ENCODE measurements at regions not wholly inside any gene's neighbourhood (a gene's known extent, or its start where the extent isn't known, plus 50 kb on each side); places are given as distances from the start of the nearest gene placed in this dataset.

DNA sequence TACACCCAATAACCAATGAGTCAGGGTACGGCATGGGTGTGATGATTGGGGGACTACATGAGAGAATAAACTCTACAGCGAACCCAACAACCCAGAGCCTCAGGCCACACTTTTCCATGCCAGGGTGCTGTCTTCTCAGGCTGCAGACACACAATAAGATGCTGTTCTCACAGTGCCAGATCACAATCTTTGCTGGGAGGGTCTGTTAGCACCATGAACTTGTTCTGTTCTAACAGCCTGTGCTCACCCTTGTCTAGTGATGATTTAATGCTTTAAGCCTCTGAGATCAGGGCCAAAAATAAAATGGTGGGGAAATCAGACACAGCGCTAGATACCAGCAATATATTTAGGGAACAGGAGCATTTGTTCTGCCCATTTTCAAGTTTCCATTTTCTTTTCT is 621.9 kb upstream of the TBX3 start:
- no peak for ATAC-seq (ENCODE audit: low read depth)
- no peak for DNase-seq
- intact Hi-C loops (cut with micrococcal nuclease), result no loop called here
- TF ChIP-seq, protein P1, sequence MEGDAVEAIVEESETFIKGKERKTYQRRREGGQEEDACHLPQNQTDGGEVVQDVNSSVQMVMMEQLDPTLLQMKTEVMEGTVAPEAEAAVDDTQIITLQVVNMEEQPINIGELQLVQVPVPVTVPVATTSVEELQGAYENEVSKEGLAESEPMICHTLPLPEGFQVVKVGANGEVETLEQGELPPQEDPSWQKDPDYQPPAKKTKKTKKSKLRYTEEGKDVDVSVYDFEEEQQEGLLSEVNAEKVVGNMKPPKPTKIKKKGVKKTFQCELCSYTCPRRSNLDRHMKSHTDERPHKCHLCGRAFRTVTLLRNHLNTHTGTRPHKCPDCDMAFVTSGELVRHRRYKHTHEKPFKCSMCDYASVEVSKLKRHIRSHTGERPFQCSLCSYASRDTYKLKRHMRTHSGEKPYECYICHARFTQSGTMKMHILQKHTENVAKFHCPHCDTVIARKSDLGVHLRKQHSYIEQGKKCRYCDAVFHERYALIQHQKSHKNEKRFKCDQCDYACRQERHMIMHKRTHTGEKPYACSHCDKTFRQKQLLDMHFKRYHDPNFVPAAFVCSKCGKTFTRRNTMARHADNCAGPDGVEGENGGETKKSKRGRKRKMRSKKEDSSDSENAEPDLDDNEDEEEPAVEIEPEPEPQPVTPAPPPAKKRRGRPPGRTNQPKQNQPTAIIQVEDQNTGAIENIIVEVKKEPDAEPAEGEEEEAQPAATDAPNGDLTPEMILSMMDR (IDR thresholded peaks at IDR 0.05), result no peak
- ChIA-PET CTCF (no interaction called here), POLR2A (no interaction called here)
- no peaks in the 10 kb centered on the region for H3K27me3 Mint-ChIP-seq
- H3K27ac Mint-ChIP-seq, result no peak overlapping the region
- no peak overlapping the region for H3K4me3 Mint-ChIP-seq
- no peaks in the 10 kb centered on the region for H3K36me3 Mint-ChIP-seq (ENCODE audit: low read depth)
- H3K9me3 Mint-ChIP-seq, result peaks cover 4% of the 10 kb centered on the region
- H3K4me1 Mint-ChIP-seq, result no peaks in the 10 kb centered on the region

DNA sequence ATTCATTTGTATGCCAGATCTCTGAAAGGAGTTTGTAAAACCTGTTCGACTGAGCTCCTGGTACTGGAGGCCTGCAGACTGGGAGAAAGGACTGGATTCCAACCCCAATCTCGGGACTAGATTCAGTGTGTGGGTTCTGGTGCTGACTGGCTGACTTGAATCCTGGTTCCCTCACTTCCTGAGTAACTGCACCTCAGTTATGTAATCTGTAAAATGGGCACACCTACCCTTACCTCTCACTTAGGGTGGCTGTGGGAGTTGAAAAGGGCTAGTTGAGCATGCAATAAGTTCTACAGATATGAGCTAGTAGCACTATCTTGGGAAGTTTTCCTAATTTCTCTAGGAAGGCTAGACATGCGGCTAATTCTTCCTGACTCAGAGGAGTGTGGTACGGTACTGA is 621.3 kb upstream of the TBX3 start:
- intact Hi-C loops (cut with micrococcal nuclease), result no loop called here
- Mint-ChIP-seq H3K4me1 (no peaks in the 10 kb centered on the region), H3K9me3 (peaks cover 4% of the 10 kb centered on the region), H3K36me3 (ENCODE audit: low read depth) (no peaks in the 10 kb centered on the region), H3K27me3 (no peaks in the 10 kb centered on the region), H3K4me3 (no peak overlapping the region), H3K27ac (no peak overlapping the region)
- ATAC-seq (ENCODE audit: low read depth), result no peak
- TF ChIP-seq, protein P1 (IDR thresholded peaks at IDR 0.05), result no peak
- ChIA-PET POLR2A (no interaction called here), CTCF (no interaction called here)
- DNase-seq, result no peak

- Mint-ChIP-seq H3K36me3 (ENCODE audit: low read depth) (no peaks in the 10 kb centered on the region), H3K4me1 (no peaks in the 10 kb centered on the region), H3K9me3 (peaks cover 4% of the 10 kb centered on the region), H3K27me3 (no peaks in the 10 kb centered on the region), H3K27ac (no peak overlapping the region), H3K4me3 (no peak overlapping the region)
- TF ChIP-seq, protein P1 (IDR thresholded peaks at IDR 0.05), result no peak
- CTCF ChIA-PET, result no interaction called here
- no peak for DNase-seq
- POLR2A ChIA-PET, result no interaction called here
- ATAC-seq (ENCODE audit: low read depth), result no peak
- intact Hi-C loops (cut with micrococcal nuclease), result no loop called here
These were observed 619.8 kb upstream of the TBX3 start for GRCh38 chr12:115303723-115304309.

GRCh38 chr12:115297445-115297844 is 613.5 kb upstream of the TBX3 start:
- H3K27me3 Mint-ChIP-seq, result no peaks in the 10 kb centered on the region
- intact Hi-C loops (cut with micrococcal nuclease), result no loop called here
- no peaks in the 10 kb centered on the region for H3K36me3 Mint-ChIP-seq (ENCODE audit: low read depth)
- H3K27ac Mint-ChIP-seq, result no peak overlapping the region
- H3K4me3 Mint-ChIP-seq, result no peak overlapping the region
- TF ChIP-seq, protein P1 (IDR thresholded peaks at IDR 0.05), result no peak
- no peaks in the 10 kb centered on the region for H3K4me1 Mint-ChIP-seq
- ATAC-seq (ENCODE audit: low read depth) (no peak), DNase-seq (no peak)
- peaks cover 4% of the 10 kb centered on the region for H3K9me3 Mint-ChIP-seq
- POLR2A ChIA-PET, result no interaction called here
- CTCF ChIA-PET, result no interaction called here

DNA sequence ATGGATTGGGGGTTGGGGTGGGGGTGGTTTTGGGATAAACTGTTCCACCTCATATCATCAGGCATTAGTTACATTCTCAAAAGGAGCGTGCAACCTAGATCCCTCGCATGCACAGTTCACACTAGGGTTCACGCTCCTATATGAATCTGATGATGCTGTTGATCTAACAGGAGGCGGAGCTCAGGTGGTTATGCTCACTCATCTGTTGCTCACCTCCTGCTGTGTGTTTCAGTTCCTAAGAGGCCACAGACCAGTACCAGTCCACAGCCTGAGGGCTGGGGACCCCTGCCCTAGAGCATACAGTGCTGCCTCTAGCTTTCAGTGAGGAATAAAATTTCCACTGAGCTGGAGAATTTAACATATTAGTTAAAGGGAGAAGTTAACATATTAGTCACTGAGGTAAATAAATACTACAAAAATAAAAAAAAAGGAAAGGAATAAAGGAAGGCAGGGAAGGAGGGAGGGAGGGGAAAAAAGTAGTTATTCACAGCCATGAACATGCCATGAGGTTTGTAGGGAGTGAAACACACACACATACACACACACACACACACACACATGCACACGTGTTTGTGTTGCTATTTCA is 612.7 kb upstream of the TBX3 start:
- ATAC-seq (ENCODE audit: low read depth) (no peak), DNase-seq (no peak)
- Mint-ChIP-seq H3K4me1 (no peaks in the 10 kb centered on the region), H3K9me3 (peaks cover 2% of the 10 kb centered on the region), H3K36me3 (ENCODE audit: low read depth) (no peaks in the 10 kb centered on the region), H3K27me3 (no peaks in the 10 kb centered on the region), H3K27ac (no peak overlapping the region), H3K4me3 (no peak overlapping the region)
- ChIA-PET CTCF (no interaction called here), POLR2A (no interaction called here)
- TF ChIP-seq, protein P1 (IDR thresholded peaks at IDR 0.05), result no peak
- intact Hi-C loops (cut with micrococcal nuclease), result no loop called here

Measured in activated B cell treated with CpG ODN at 0.5 μM for 24 hours (primary cell).